NCI-H1092 treated with DMSO at 0.1 percent for 48 hours (cell line): ENCODE measurements at regions not wholly inside any gene's neighbourhood (a gene's known extent, or its start where the extent isn't known, plus 50 kb on each side); places are given as distances from the start of the nearest gene placed in this dataset.
"Not testable (repeated sequence)": the region's sequence is repeated elsewhere in the genome, so short reads cannot be mapped to it uniquely, and the experiment has no call there.

Experiments used
- DNase-seq: peaks from one replicate; lab custom pipeline; 2025; lab: John Stamatoyannopoulos, UW

DNA sequence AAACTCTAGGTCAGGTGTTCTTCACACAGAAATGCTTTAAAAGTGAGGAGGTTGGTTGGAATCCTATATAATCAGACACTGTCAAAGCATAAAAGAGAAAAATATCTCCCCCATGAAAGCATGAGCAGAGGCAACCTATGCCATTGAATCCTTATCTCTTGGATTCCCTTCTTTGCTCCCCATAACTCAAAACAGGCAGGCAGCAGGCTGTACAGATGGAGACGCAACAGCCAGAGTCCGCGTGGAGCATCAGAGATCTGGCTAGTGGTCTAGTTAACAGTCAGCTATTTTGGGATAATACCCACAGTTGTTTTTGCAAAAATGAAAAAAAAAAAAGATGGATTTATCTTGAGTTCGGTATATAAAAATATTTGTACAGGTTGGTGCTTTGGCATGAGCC is 490.0 kb upstream of the TENM3 start:
- no peak for DNase-seq

DNA sequence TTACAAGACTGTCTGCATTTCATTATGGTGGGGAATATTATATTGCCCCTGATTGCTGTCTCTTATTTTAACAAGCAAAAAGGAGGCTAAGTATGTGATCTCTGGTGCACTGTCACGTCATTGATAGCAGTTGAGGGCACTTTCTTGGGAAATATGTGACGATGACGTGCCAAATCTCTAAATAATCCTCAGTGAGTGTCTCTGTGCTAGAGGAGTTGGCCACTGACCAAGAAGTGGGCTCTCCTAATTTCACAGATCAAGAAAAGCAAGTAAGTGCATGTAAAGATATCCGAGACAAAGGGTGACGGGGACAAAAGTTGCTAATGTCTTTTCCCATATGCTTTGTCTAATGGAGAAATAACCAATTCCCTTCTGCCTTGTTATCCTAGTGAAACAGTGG is 487.4 kb upstream of the TENM3 start:
- DNase-seq = no peak

DNA sequence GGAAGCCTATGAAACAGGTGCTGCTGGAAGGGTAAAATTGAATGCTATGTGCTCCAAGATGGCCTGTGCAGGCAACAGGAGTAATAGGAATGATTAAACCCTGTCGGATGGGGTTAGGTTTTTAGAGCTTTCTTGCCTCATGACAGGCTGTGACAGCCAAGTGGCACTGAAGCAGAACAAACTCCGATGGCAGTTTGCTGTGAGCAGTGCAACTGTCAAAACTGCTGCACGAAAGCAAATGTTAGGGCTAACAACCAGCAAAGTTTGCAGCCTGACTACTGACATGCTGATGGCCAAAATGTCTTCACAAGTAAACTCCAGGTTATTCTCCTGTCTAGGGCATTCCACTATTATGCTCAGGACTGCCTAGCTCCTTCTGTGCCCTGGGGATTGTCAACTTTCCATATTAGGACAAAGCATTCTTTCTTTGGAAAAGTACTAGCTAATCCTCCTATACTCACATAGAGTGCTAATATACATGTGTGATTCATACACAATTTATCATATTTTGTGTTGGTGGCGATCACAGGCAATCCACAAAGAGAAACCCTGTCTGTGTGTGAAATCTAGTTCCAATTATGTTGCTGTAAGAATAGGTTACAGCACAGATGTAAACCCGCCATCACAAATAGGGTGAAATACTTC is 486.6 kb upstream of the TENM3 start:
- no peak for DNase-seq

DNA sequence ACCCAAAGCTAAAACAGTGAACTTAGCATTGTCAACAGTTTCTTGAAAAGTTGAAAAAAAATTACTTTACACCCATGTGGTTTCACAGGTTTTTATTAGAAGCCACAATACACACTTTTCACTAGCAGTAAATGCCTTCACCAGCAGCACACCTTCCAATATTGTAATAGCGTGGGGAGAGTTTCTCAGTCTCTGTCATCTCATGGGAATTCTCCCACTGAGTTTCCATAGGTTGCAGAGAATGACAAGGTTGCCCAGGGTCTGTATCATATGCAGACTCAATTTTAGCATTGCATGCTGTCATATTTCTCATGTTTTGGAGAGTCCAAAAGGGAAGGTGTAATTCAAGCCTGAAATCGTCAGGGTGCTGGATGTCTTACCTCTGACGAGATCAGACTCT is 486.1 kb upstream of the TENM3 start:
- no peak for DNase-seq

DNA sequence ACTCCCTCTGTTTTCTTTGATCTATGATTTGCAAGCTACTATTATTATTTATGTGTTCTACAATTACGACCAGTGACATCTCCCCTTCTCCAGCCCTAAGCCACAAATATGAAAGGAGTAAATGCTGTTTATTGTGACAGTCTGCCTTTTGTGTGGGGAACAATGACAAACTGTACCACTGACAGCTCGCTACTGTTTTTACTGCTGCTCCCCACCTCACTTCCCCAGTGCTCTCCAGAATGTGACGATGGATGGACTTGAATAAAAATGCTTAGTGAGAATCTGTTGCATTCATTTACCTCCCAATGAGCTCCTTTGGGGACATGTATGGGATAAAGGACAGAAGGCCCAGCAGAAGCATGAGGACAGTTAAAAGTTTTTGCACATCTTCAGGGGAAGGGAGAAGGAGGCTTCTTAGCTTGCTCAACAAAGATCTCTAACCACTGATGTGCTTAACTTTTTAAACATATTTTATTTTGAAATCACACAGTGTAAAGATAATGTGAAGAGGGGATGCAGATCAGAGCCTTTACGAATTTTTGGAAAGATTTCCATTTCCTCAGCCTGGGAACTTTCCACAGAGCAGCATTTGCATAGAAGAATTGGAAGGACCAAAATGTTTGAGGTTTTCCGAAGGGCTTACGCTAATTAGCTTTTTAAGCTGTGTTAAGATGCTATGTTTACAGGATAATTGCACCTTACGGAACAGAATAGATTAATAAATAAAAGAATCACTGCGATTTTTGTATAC is 485.1 kb upstream of the TENM3 start:
- DNase-seq = no peak

DNA sequence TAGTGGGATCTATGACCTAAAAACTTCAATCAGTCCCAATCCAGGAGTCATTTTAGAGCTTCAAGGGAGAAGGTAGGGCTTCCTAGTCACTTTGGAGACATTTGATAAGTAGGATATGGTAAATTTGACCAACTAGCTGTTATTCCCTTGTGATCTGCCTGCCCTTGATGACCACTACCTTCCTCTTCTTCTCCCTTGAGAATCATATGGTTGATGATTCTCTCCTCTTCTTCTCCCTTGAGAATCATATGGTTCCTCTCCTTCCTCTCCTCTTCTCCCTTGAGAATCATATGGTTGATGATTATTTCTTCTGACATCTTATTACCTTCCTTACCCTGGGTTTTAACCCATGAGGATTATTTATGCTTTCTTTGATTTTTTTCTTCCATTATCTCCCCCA is 482.6 kb upstream of the TENM3 start:
- no peak for DNase-seq

DNA sequence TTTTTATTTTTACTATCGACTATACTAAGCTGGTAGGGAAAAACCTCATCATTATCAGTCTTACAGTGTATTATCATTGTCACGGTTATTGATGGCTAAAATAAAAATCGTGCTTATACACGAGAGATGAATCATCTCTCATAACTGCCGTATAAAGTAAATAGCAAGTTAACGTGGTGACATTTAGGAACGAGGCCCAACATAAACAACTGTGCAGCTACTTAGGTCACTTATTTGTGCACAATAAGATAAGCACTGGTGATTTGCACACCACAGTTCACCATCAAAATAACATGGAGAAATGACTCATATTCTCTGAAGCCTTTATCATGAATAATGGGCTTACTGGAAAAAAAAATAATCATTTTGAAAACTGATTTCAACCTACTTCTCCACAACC is 482.0 kb upstream of the TENM3 start:
- DNase-seq = no peak

DNA sequence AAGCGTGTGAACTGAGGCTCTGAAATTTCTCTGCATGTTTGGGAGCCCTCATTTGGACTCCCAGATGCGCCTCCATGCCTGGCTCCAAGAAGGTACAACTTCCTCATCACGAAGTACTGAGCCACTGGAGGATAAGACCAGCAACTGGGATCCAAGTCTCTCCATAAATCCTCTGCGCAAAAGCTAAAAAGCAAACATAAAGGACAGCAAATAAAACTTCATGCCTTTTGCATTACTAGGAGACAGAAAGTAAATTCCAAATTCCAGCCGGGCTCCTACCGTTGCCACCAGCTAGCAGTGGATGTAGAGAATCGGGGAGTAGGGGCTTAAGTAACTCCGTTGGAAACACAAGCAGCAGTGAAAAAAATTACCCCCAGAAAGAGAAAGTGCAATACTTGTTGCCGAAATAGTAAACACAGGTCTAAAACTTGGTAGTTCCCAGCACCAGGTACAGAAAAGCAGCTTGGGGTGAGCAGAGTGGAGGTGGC is 477.1 kb upstream of the TENM3 start:
- DNase-seq = no peak

DNA sequence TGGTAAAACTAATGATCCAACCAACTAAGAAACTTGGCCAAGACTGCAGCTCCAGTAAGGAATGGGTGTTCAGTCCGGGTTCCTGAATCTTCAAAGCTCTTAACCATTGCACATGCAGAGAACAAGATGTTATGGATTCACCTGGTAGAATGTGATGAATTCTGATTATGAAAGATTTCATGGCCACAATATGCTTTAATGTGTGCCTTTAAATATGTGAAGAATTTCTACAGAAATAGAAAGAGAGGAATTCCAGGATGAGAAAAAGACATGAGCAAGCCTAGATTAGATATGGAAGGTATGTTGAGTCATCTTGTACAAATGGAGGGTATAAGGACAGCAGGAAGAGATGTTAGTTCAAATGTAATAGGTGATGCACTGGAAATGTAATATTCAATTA is 472.2 kb upstream of the TENM3 start:
- DNase-seq = no peak

DNA sequence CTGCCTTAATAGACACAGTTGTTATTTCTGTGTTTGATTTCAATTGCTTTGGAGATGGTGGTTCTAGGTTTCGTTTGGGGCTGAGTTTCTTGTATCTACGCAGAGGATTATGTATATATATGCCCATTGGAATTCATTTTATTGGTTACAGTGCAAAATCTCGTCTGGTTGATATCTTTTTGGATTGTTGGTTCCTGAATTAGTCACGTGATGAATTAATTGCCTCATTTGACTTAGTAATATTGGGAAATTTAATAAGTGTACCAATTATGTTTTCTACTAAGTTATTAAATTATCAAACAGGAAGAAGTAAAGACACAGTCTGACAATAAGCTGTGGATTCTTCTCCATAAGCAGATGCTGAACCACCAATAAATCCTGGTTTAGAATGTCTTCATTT is 467.9 kb upstream of the TENM3 start:
- DNase-seq = no peak

DNA sequence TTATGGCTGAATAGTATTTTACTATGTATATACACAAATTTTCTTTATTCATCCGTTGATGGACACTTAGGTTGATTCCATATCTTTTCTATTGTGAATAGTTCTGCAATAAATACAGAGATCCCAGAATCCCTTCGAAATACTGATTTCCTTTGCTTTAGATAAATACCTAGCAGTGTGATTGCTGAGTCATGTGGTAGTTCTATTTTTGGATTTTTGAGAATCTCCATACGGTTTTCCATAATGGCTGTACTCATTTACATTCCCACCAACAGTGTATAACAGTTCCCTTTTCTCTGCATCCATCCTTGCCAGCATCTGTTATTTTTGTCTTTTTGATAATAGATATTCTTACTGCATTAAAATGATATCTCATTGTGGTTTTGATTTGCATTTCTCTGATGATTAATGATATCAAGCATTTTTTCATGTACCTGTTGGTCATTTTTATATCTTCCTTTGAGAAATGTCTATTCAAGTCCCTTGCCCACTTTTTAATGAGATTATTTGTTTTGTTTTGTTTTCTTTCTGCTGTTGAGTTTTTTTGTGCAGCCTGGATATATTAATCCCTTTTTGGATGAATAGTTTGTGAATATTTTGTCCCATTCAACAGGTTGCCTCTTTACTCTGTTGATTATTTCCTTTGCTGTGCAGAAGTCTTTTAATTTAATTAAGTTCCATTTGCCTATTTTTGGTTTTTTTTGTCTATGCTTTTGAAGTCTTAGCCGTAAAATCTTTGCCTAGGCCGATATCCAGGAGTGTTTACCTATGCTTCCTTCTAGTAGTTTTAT is 466.7 kb upstream of the TENM3 start:
- no peak for DNase-seq

DNA sequence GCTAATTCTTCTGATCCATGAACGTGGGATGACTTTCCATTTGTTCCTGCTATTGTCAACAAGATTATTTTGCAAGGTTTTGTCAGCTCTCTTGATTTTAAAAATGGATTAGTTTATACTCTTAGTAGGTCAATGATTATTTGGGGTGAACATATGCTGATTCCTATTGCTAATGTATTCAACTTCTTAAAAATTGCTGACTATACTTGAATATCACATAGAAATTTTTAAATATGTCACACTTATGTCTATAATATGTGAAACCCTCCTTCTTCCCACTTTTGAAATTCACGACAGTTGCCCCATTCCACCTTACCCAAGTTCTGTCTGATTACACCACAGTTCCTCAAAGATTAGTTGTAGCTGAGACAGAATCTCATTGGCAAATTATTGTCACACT is 465.7 kb upstream of the TENM3 start:
- DNase-seq = no peak

DNA sequence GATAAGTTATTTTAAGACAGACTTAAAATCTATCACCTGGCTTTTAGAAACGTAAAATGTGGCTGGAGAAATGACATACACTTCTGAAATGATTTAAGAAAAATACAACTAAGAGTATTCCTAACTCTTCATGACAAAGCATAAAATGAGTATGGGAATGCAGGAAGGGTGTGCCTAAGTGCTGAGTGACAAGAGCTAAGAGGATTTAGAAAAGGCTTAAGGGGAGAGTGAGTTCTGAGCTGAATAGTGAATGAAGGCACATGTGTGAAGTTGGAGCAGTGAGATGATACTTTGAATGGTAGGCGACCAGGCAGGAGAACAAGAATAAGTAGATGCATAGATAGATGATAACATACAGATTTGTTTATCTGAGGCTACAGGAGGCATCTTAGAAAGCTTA is 458.3 kb upstream of the TENM3 start:
- no peak for DNase-seq

DNA sequence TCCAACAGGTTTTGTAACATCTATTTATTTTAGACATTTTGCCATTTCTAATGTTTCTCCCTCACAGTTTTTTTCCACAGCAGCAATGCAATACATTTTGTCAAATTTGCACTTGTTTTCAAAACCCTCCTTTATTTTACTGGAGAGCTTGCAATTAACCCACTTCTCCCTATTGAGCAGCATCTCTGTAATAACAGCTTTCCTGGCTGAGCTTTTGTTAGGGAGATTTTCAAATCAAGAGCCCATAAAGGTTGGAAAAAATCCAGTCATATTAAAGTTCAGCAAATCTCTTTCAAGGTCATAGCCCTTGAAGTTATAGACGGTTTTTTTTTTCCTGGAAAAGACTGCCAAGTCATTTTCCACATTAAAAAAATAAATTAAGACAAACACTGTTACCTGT is 450.6 kb upstream of the TENM3 start:
- DNase-seq = peak; percentile 97

DNA sequence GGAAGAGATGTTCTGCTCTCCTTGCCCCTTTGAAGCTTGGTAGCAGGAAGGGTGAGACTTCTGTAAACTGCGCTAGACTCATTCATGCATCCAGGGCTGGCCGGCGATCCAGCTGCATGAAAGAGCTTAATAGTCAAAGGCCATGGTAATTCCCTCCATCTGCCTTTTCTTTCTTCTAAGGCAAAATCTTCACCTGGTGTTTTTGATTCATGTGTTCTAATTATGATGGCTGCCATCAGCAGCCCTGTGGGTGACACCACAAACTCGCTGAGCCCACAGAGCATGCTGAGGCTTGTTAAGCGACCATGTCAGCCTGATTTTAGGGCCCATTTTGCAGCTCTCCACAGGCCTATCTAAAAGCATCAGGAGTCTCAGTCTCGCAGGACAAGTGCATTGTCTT is 450.1 kb upstream of the TENM3 start:
- peak; percentile 97 for DNase-seq

DNA sequence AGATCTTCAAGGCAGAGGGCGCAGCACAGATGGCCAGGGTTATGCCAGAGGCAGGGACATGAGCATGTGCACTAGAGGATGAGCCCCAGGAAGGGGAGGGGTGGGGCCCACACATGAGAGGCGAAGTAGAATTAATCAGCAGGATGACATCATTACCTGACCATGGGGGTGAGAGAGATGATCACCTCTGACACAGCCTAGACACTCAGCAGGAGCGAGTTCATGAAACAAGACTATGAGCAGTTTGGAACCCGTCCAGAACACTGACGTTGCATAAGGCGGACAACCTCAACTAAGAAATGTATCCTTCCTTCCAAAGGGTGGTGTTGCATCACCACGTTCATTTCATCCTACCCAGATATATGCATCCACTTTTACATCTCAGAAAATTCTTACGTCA is 446.7 kb upstream of the TENM3 start:
- DNase-seq = no peak

DNA sequence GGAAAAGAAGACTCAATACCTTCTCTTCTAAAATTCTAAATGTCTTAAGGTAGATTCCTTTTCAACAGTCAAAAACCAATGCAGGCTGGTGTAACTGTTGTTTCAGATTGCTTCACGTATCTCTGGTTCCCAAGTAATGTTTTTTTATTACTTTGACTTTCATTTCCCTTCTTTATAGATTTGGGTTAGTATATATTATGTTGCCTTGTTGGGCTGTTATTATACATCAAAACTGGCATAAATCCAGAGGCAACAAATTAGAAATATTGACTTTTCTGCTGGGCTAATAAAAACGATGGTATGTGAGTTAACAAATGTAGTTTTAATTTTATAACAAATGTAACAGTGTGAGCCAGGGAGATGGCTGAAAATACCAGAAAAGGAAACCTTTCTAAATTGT is 444.7 kb upstream of the TENM3 start:
- no peak for DNase-seq

DNA sequence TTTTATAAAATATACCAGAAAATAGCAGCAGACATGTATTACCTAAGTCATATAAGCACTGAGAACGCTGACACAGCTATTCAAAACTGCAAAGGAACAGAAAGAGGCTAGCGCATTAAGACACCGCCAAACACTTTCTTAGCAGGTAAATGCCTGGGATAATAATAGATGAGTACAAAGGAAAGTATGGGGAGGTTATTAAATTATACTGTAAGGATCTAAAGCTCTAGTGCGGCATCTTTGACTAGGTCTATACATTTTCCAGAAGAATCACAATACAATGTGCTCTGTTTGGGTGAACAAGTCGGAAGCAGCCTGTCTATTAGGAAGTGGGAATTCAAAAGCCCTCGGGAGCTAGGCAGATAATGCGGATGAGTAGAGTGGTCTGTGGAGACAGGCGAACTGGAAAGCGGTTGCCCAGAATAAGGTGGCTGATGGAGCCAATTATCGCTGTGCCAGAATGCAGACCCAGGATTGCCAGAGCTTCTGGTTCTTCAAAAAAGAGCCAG is 443.6 kb upstream of the TENM3 start:
- no peak for DNase-seq

DNA sequence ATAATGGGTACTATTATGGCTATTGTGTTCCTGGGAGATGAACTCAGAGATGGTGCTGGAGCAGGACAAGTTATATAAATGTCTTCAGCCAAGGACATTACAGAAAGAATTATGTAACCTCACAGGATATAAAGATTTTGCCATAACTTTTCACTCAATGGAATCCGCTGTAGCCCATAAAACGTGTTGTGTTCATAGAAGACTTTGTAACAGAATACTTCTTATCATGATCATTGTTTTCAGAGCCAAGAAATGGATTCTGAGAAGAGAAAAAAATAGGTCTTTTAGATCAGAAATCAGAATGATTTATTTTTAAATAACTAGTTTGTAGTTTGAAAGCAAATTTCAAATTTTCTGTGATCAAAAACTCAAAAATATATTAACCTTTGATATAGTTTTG is 441.0 kb upstream of the TENM3 start:
- DNase-seq = no peak

DNA sequence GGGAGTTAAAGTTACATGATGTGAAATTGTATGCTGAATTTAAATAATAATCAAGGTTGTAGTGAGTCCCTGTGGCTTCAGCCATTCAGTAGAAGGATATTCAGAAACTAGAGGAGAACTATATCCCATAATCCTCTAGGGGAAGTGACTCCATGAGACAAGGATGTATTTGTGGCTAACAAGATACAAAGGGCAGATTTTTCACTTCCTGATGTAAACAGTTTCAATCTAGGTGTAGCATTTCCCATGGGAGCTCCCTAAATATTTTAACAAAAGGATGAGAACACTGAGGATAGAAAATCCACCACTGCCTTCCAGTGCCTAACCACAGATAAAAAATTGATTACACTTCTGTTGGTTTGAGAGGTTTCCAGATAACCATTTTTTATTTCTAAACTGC is 435.4 kb upstream of the TENM3 start:
- DNase-seq = no peak

DNA sequence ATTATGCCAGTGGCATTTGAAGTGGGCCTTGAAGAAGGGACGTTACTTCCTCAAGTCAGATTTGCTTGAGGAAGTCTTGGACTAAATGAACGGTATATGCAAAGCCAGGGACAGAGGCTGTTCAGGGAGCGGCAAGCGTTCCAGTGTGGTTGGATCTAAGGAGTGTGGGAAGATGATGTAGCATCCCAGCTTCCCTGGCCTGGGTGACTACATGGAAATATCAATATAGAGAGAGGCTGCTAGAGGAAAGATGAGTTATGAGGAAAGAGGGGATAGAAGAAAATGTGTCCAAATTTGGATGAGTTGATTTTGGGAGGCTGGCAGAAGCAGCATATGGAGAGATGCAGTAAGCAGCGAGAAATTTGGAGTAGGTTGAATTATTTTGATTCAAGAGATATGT is 432.5 kb upstream of the TENM3 start:
- DNase-seq = no peak

DNA sequence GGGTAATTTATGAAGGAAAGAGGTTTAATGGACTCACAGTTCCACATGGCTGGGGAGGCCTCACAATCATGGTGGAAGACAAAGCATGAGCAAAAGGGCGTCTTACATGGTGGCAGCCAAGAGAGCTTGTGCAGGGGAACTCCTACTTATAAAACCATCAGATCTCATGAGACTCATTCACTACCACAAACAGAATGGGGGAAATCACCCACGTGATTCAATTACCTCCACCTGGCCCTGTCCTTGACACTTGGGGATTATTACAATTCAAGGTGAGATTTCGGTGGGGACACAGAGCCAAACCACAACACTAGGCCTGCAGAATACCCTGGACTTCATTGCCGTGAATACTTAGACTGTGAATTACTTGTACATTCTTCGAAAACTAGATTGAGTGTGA is 431.7 kb upstream of the TENM3 start:
- not testable (repeated sequence) for DNase-seq

DNA sequence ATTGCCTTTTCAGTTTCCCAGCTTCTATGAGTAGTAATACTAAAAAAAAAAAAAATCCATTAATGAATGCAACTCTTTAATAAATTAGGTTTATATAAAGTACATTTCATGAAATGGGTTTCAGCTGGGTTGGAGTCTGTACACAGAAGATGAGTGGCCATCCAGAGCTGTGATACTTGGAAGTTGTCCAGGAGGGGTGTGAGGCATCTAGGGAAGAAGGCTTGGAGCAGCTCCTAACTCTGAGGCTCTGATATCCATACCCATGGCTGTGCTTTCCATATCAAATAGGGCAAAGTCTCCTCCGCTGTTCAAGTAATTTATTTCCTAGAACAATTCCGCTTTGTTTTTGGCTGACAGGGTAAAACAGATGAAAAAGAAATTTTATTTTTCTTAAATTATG is 423.3 kb upstream of the TENM3 start:
- DNase-seq = peak; percentile 87
